H1 (cell line): ENCODE measurements at regions not wholly inside any gene's neighbourhood (a gene's known extent, or its start where the extent isn't known, plus 50 kb on each side); places are given as distances from the start of the nearest gene placed in this dataset.

ENCODE experiments used
- CTCF ChIP-seq, 3 experiments: IDR thresholded peaks; 1 replicate in 2 of 3; 2 replicates in 1 of 3; pipeline versions ENCODE4 v1.5.1 to v1.6.1; 2011; ENCODE audit warnings: low read length in 3 of 3, mild to moderate bottlenecking in 3 of 3, inconsistent platforms in 2 of 3, low read depth in 1 of 3, moderate library complexity in 1 of 3; ENCODE audit not compliant: insufficient read depth in 1 of 3; ENCODE audit errors: control extremely low read depth in 1 of 3
- EZH2 ChIP-seq: fragments of 200-600 bp; sonication (generic); IDR thresholded peaks from 2 replicates; pipeline ENCODE4 v1.7.1; 2012; ENCODE audit warnings: low read depth, mild to moderate bottlenecking, moderate library complexity, low read length, inconsistent platforms; ENCODE audit not compliant: severe bottlenecking
- HDAC6 ChIP-seq: IDR thresholded peaks from one replicate; pipeline ENCODE4 v1.7.1; 2012; ENCODE audit warnings: low read depth, mild to moderate bottlenecking, inconsistent platforms, low read length, moderate library complexity

- TF ChIP-seq EZH2 (no peak), CTCF (IDR thresholded peaks at IDR 0.05; ENCODE audit: control extremely low read depth in 1 of 3, insufficient read depth in 1 of 3, low read depth in 1 of 3, low read length in 3 of 3) (no peak), HDAC6 (no peak)
These were observed 429.2 kb upstream of the DACH1 start for GRCh38 chr13:72296246-72296645.
